Colonic mucosa (tissue), 4 donors: ENCODE measurements at regions not wholly inside any gene's neighbourhood (a gene's known extent, or its start where the extent isn't known, plus 50 kb on each side); places are given as distances from the start of the nearest gene placed in this dataset.

Experiments used
- DNase-seq: peaks from one replicate; pipeline ENCODE4 v3.0.0-alpha.2; 2020
- H3K27ac ChIP-seq: fragments of 200-600 bp; one replicate; pipeline ENCODE4 v1.8.0; 2021
- H3K27me3 ChIP-seq: fragments of 200-600 bp; one replicate; pipeline ENCODE4 v1.8.0; 2021
- H3K36me3 ChIP-seq: fragments of 200-600 bp; one replicate; pipeline ENCODE4 v1.8.0; 2021
- H3K4me1 ChIP-seq: fragments of 200-600 bp; one replicate; pipeline ENCODE4 v1.8.0; 2021; ENCODE audit warnings: mild to moderate bottlenecking
- H3K4me3 ChIP-seq: fragments of 200-600 bp; one replicate; pipeline ENCODE4 v1.8.0; 2021
- H3K9ac ChIP-seq, 2 donors: one replicate each; pipeline ENCODE4 v1.7.0; 2013; ENCODE audit warnings: control low read depth in 2 of 2, low read depth in 2 of 2, low read length in 2 of 2
- H3K9me3 ChIP-seq: fragments of 200-600 bp; one replicate; pipeline ENCODE4 v1.8.0; 2021
- intact Hi-C: fragments of 100-400 bp; cut with DNase I; formaldehyde crosslinking; loops from one replicate; pipeline ENCODE4 v1.14.1; 2022
- TF ChIP-seq, protein P1 (sequence below): fragments of 200-600 bp; IDR thresholded peaks from one replicate; pipeline ENCODE4 v1.8.0; 2022; ENCODE audit warnings: antibody characterized with exemption, mild to moderate bottlenecking
- donor health status: healthy.
- donor health status: DM: no; HTN: no; CAD: no.
- donor health status: DM: no; HTN: no; CAD: no.

DNA sequence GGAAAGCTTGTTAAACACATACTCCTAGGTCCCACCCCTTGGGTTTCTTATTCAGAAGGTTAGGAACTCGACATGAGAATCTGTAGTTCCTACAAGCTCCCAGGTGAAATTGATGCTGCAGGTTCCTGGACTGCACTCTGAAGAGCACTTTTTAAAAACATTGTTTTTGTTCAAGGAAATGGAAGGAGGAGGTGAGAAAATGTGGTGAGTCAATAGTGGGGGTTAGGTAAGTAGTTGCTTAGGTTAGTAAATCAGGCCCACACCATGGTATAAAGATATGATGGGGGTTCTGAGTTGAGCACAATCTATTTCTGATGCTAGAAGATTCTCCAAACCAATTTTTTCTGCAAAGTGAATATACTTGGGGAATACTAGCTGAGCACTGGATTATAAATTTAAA lies 450.3 kb downstream of the CCDC91 start:
- TF ChIP-seq, protein P1, sequence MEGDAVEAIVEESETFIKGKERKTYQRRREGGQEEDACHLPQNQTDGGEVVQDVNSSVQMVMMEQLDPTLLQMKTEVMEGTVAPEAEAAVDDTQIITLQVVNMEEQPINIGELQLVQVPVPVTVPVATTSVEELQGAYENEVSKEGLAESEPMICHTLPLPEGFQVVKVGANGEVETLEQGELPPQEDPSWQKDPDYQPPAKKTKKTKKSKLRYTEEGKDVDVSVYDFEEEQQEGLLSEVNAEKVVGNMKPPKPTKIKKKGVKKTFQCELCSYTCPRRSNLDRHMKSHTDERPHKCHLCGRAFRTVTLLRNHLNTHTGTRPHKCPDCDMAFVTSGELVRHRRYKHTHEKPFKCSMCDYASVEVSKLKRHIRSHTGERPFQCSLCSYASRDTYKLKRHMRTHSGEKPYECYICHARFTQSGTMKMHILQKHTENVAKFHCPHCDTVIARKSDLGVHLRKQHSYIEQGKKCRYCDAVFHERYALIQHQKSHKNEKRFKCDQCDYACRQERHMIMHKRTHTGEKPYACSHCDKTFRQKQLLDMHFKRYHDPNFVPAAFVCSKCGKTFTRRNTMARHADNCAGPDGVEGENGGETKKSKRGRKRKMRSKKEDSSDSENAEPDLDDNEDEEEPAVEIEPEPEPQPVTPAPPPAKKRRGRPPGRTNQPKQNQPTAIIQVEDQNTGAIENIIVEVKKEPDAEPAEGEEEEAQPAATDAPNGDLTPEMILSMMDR = no peak
- Histone ChIP-seq H3K4me3 (no peak overlapping the region), H3K36me3 (no peaks in the 10 kb centered on the region), H3K27me3 (no peaks in the 10 kb centered on the region), H3K9ac (no peak overlapping the region), H3K27ac (no peak overlapping the region), H3K9me3 (no peaks in the 10 kb centered on the region), H3K4me1 (no peaks in the 10 kb centered on the region)
- DNase-seq = no peak
- intact Hi-C loops = no loop called here

DNA sequence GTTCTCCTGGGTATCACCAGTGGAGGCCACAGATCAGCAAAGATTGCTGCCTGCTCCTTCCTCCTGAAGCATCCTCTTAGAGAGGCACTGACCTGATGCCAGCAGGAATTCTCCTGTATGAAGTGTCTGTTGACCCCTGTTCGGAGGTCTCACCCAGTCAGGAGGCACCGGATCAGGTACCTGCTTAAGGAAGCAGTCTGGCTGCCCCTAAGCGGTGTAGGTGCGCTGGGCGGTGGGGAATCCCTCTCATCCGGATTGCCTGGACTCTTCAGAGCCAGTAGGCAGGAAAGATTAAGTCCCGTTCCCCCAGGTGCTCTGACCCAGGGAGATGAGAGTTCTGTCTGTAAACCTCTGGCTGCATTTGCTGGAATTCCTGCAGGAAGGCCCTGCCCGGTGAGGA lies 455.2 kb downstream of the CCDC91 start:
- Histone ChIP-seq H3K36me3 (no peaks in the 10 kb centered on the region), H3K27me3 (no peaks in the 10 kb centered on the region), H3K9ac (no peak overlapping the region), H3K4me3 (no peak overlapping the region), H3K4me1 (no peaks in the 10 kb centered on the region), H3K27ac (no peak overlapping the region), H3K9me3 (no peaks in the 10 kb centered on the region)
- intact Hi-C loops = no loop called here
- DNase-seq = no peak
- TF ChIP-seq, protein P1 = no peak

DNA sequence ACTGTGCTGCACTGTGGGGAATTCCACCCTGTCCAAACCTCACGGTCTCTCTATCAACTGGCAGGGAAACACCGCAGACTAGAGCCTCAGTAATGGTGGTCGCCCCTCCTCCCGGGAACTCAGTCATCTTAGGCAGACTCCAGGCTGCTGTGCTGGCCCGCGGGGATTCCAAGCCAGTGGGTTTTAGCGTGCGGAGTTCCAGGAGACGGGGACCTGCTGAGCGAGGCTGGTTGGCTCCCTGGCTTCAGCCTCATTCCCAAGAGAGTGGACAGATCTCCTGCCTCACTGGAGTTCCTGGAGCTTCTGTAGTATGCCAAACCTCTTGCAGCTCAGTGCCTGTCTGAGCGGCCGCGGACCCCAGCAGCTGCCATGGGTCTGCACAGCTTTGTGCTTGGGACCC lies 455.6 kb downstream of the CCDC91 start:
- Histone ChIP-seq H3K4me3 (no peak overlapping the region), H3K9me3 (no peaks in the 10 kb centered on the region), H3K27ac (no peak overlapping the region), H3K4me1 (no peaks in the 10 kb centered on the region), H3K9ac (no peak overlapping the region), H3K27me3 (no peaks in the 10 kb centered on the region), H3K36me3 (no peaks in the 10 kb centered on the region)
- no peak for DNase-seq
- intact Hi-C loops = no loop called here
- TF ChIP-seq, protein P1 = no peak

DNA sequence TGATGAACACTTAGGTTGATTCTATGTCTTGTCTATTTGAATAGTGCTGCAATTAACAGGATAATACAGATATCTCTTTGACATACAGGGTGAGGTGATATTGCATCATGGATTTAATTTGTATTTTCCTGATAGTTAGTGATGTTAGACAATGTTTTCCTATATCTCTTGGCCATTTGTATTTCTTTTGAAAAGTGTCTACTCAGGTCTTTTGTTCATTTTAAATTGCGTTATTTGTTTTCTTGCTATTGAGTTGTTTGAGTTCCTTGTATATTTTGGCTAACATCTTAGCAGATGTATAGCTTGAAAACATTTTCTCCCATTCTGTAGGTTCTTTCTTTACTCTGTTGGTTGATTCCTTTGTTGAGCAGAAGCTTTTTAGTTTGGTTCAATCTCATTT lies 460.6 kb downstream of the CCDC91 start:
- no peak for DNase-seq
- H3K27ac ChIP-seq = no peak overlapping the region
- H3K4me1 ChIP-seq = no peaks in the 10 kb centered on the region
- no peaks in the 10 kb centered on the region for H3K9me3 ChIP-seq
- no peaks in the 10 kb centered on the region for H3K36me3 ChIP-seq
- no peak overlapping the region for H3K4me3 ChIP-seq
- TF ChIP-seq, protein P1 = no peak
- H3K27me3 ChIP-seq = no peaks in the 10 kb centered on the region
- intact Hi-C loops = no loop called here
- no peak overlapping the region for H3K9ac ChIP-seq

DNA sequence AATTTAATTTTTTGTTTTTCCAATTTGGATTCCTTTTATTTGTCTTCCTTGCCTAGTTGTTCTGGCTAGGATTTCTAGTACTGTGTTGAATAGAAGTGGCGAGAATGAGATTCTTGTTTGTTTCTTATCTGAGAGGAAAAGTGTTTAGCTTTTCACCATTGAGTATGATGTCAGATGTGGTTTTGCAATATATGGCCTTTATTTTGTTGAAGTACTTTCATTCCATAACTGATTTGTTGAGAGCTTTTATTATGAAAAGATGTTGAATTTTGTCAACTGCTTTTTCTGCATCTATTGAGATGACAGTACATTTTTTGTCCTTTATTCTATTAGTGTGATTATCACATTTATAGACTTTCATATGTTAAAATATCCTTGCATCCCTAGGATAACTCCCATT lies 462.0 kb downstream of the CCDC91 start:
- DNase-seq = no peak
- H3K27me3 ChIP-seq = no peaks in the 10 kb centered on the region
- intact Hi-C loops = no loop called here
- TF ChIP-seq, protein P1 = no peak
- H3K4me1 ChIP-seq = no peaks in the 10 kb centered on the region
- no peak overlapping the region for H3K4me3 ChIP-seq
- no peak overlapping the region for H3K27ac ChIP-seq
- H3K36me3 ChIP-seq = no peaks in the 10 kb centered on the region
- H3K9ac ChIP-seq = no peak overlapping the region
- H3K9me3 ChIP-seq = no peaks in the 10 kb centered on the region

DNA sequence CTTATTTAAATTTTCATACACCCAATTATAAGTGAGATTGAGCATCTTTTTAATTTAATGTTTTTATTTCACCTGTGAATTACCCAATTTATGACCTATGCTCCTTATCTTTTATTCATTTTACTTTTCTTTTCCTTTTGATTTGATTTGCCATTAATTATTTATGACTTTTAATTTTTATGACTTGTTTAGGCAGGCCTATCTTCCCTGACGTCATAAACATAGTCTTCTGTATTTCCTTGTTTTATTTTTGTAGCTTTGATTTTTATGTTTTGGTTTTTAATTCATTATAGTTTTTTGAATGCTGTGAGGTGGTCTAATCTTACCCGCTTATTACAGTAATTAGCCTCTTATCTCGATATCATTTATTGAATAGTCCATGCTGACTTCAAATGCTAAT lies 467.1 kb upstream of the FAR2 start:
- intact Hi-C loops = no loop called here
- no peak overlapping the region for H3K4me3 ChIP-seq
- H3K9ac ChIP-seq = no peak overlapping the region
- no peak for DNase-seq
- TF ChIP-seq, protein P1 = no peak
- no peaks in the 10 kb centered on the region for H3K36me3 ChIP-seq
- no peaks in the 10 kb centered on the region for H3K27me3 ChIP-seq
- no peak overlapping the region for H3K27ac ChIP-seq
- no peaks in the 10 kb centered on the region for H3K4me1 ChIP-seq
- H3K9me3 ChIP-seq = no peaks in the 10 kb centered on the region
